C4-2B (cell line): ENCODE measurements at regions not wholly inside any gene's neighbourhood (a gene's known extent, or its start where the extent isn't known, plus 50 kb on each side); places are given as distances from the start of the nearest gene placed in this dataset.

Experiments used
- ZFX ChIP-seq: fragments of 450-650 bp; IDR thresholded peaks from 2 replicates; pipeline ENCODE4 v1.6.1; 2017
- TF ChIP-seq, protein P1 (sequence below): fragments of 450-650 bp; conservative IDR thresholded peaks from 2 replicates; pipeline ENCODE4 v1.5.1; 2017; ENCODE audit warnings: mild to moderate bottlenecking

- TF ChIP-seq, protein P1, sequence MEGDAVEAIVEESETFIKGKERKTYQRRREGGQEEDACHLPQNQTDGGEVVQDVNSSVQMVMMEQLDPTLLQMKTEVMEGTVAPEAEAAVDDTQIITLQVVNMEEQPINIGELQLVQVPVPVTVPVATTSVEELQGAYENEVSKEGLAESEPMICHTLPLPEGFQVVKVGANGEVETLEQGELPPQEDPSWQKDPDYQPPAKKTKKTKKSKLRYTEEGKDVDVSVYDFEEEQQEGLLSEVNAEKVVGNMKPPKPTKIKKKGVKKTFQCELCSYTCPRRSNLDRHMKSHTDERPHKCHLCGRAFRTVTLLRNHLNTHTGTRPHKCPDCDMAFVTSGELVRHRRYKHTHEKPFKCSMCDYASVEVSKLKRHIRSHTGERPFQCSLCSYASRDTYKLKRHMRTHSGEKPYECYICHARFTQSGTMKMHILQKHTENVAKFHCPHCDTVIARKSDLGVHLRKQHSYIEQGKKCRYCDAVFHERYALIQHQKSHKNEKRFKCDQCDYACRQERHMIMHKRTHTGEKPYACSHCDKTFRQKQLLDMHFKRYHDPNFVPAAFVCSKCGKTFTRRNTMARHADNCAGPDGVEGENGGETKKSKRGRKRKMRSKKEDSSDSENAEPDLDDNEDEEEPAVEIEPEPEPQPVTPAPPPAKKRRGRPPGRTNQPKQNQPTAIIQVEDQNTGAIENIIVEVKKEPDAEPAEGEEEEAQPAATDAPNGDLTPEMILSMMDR, result no peak
- TF ChIP-seq ZFX, result no peak
Observed at GRCh38 chr15:29182590-29182989, 87.0 kb downstream of the NSMCE3 start.
